ENCODE measurements at regions not wholly inside any gene's neighbourhood (a gene's known extent, or its start where the extent isn't known, plus 50 kb on each side); places are given as distances from the start of the nearest gene placed in this dataset.

DNA sequence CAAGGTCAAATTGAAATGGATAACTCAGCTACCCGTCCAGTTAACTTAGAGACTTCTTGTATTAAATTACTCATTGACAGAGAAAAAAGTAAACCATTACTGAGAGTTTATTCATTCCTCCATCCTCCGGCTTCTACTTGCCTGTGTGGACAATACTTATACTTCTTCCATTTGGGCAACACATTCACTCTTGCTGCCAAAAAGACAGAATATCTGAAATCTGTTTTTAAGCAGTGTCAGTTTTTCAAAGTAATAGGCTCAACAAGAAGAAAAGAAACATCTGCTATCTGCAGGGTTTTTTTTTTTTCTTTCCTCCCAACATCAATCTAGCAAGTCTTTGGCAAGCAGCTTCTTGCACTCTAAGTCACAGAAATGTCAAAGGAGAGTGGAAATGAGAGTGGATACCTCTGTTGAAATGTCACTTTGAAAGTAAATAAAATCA lies 1142.8 kb downstream of the PCDH9 start (continued):
- TF ChIP-seq, protein P1, sequence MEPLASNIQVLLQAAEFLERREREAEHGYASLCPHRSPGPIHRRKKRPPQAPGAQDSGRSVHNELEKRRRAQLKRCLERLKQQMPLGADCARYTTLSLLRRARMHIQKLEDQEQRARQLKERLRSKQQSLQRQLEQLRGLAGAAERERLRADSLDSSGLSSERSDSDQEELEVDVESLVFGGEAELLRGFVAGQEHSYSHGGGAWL (CRISPR knock-in tag; IDR thresholded peaks at IDR 0.05): no peak
- TF ChIP-seq HOXA5 (CRISPR knock-in tag; IDR thresholded peaks at IDR 0.05): no peak
- no peak for TF ChIP-seq SIN3A (IDR thresholded peaks at IDR 0.05; ENCODE audit: borderline replicate concordance, low read depth, low read length)
- TF ChIP-seq PAF1 (CRISPR knock-in tag; IDR thresholded peaks at IDR 0.05): no peak
- no peak for TF ChIP-seq ZNF563 (CRISPR knock-in tag; IDR thresholded peaks at IDR 0.05)
- TF ChIP-seq, protein P2, sequence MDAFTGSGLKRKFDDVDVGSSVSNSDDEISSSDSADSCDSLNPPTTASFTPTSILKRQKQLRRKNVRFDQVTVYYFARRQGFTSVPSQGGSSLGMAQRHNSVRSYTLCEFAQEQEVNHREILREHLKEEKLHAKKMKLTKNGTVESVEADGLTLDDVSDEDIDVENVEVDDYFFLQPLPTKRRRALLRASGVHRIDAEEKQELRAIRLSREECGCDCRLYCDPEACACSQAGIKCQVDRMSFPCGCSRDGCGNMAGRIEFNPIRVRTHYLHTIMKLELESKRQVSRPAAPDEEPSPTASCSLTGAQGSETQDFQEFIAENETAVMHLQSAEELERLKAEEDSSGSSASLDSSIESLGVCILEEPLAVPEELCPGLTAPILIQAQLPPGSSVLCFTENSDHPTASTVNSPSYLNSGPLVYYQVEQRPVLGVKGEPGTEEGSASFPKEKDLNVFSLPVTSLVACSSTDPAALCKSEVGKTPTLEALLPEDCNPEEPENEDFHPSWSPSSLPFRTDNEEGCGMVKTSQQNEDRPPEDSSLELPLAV (CRISPR knock-in tag; conservative IDR thresholded peaks at IDR 0.05; ENCODE audit: low read depth): no peak
- TF ChIP-seq, protein P3, sequence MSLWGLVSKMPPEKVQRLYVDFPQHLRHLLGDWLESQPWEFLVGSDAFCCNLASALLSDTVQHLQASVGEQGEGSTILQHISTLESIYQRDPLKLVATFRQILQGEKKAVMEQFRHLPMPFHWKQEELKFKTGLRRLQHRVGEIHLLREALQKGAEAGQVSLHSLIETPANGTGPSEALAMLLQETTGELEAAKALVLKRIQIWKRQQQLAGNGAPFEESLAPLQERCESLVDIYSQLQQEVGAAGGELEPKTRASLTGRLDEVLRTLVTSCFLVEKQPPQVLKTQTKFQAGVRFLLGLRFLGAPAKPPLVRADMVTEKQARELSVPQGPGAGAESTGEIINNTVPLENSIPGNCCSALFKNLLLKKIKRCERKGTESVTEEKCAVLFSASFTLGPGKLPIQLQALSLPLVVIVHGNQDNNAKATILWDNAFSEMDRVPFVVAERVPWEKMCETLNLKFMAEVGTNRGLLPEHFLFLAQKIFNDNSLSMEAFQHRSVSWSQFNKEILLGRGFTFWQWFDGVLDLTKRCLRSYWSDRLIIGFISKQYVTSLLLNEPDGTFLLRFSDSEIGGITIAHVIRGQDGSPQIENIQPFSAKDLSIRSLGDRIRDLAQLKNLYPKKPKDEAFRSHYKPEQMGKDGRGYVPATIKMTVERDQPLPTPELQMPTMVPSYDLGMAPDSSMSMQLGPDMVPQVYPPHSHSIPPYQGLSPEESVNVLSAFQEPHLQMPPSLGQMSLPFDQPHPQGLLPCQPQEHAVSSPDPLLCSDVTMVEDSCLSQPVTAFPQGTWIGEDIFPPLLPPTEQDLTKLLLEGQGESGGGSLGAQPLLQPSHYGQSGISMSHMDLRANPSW (CRISPR knock-in tag; IDR thresholded peaks at IDR 0.05; ENCODE audit: borderline replicate concordance): no peak
- no peak for TF ChIP-seq POLR2A (IDR thresholded peaks at IDR 0.05; ENCODE audit: insufficient read depth in 1 of 2, low read depth in 2 of 2, low read length in 2 of 2)

DNA sequence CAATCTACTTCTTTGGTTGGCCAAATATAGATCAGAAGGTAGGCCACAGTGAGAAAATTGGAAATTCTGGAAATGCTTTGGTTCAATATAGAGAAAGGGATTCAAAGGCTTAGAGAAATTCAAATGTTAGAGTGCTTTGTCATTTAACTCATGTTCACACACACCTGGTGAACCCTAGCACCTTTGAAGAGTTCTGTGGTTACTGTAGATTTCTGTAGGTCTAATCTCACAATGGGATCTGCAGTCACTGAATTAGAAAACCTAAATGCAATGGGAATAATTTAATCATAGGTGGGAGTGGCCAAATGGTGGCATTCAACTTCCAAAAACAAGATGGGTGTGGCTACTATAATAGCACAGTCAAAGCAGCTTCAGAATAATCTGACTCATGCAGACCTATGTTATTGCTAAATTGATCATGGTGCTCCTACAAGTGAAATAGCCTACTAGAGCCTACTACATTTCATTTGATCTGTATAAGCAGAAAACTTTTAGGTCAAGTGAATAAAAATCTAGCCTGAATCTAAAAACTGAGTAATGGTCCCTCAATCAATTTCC lies 1152.9 kb downstream of the PCDH9 start:
- H3K36me3 ChIP-seq (replicated peaks in 1 of 2; ENCODE audit: control insufficient read depth in 1 of 2, insufficient read depth in 2 of 2, low read length in 2 of 2): no peaks in the 10 kb centered on the region
- no peak for ATAC-seq
- H3K4me1 ChIP-seq (ENCODE audit: insufficient read depth, low read length): no peaks in the 10 kb centered on the region
- H3K27ac ChIP-seq (ENCODE audit: extremely low read length, insufficient read depth, low read length): no peak overlapping the region
- no peaks in the 10 kb centered on the region for H3K79me2 ChIP-seq (ENCODE audit: insufficient read depth, low read length)
- no peaks in the 10 kb centered on the region for H4K20me1 ChIP-seq (ENCODE audit: insufficient read depth, low read length)
- POLR2A ChIA-PET: no interaction called here
- TF ChIP-seq, protein P4, sequence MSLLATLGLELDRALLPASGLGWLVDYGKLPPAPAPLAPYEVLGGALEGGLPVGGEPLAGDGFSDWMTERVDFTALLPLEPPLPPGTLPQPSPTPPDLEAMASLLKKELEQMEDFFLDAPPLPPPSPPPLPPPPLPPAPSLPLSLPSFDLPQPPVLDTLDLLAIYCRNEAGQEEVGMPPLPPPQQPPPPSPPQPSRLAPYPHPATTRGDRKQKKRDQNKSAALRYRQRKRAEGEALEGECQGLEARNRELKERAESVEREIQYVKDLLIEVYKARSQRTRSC (CRISPR knock-in tag; IDR thresholded peaks at IDR 0.05; ENCODE audit: low read depth): no peak
- no peak for TF ChIP-seq SETDB1 (CRISPR knock-in tag; IDR thresholded peaks at IDR 0.05; ENCODE audit: borderline replicate concordance)
- no peak for TF ChIP-seq MED8 (CRISPR knock-in tag; IDR thresholded peaks at IDR 0.05; ENCODE audit: insufficient replicate concordance)
- TF ChIP-seq ZIK1 (CRISPR knock-in tag; IDR thresholded peaks at IDR 0.05; ENCODE audit: borderline replicate concordance, low read depth): no peak
- no peak for DNase-seq (ENCODE audit: low spot score)
- no peak overlapping the region for H3K4me3 ChIP-seq (replicated peaks in 1 of 3; ENCODE audit: insufficient read depth in 1 of 3, low read depth in 2 of 3, low read length in 3 of 3)
- no peaks in the 10 kb centered on the region for H3K27me3 ChIP-seq (ENCODE audit: control insufficient read depth in 1 of 2, insufficient read depth in 2 of 2, low read length in 2 of 2)
- H2AFZ ChIP-seq (ENCODE audit: low read length): no peak overlapping the region
- FAIRE-seq: no peak
- H3K9me3 ChIP-seq (ENCODE audit: low read length): 0 out of 2 replicates have a peak, but pooled peaks cover 7% of the 10 kb centered on the region
- intact Hi-C loops (cut with micrococcal nuclease; ENCODE audit: unreplicated experiment) (no loop called here), in situ Hi-C loops (cut with HindIII; ENCODE audit: extremely low pct_ligation_motif_present, low pct_unique_long_range_greater_than_20kb) (no loop called here)
- no peak overlapping the region for H3K4me2 ChIP-seq (ENCODE audit: low read depth, low read length)
- BruUV-seq (replicated peaks): no TSS peak
- CTCF ChIA-PET (ENCODE audit: low intra/inter-chr PET ratio, low total read pairs): no interaction called here
- H3K9ac ChIP-seq (ENCODE audit: insufficient read depth, low read depth, low read length): no peak overlapping the region
